Fibroblast of lung (primary cell): ENCODE measurements at regions not wholly inside any gene's neighbourhood (a gene's known extent, or its start where the extent isn't known, plus 50 kb on each side); places are given as distances from the start of the nearest gene placed in this dataset.

Experiments used
- EZH2 ChIP-seq: IDR thresholded peaks from 2 replicates; pipeline ENCODE4 v1.5.1; 2012; ENCODE audit warnings: low read length, control low read depth, mild to moderate bottlenecking; ENCODE audit errors: missing control alignments
- TF ChIP-seq, protein P1 (sequence below), 2 donors: IDR thresholded peaks in 1 of 2; conservative IDR thresholded peaks in 1 of 2; 1 replicate in 1 of 2; 2 replicates in 1 of 2; pipeline ENCODE4 v1.5.1; 2011 to 2012; ENCODE audit warnings: low read length in 2 of 2, control low read depth in 1 of 2, inconsistent platforms in 1 of 2, low read depth in 1 of 2, mild to moderate bottlenecking in 1 of 2

GRCh38 chr6:2414885-2415547 lies 169.6 kb upstream of the GMDS start:
- TF ChIP-seq, protein P1, sequence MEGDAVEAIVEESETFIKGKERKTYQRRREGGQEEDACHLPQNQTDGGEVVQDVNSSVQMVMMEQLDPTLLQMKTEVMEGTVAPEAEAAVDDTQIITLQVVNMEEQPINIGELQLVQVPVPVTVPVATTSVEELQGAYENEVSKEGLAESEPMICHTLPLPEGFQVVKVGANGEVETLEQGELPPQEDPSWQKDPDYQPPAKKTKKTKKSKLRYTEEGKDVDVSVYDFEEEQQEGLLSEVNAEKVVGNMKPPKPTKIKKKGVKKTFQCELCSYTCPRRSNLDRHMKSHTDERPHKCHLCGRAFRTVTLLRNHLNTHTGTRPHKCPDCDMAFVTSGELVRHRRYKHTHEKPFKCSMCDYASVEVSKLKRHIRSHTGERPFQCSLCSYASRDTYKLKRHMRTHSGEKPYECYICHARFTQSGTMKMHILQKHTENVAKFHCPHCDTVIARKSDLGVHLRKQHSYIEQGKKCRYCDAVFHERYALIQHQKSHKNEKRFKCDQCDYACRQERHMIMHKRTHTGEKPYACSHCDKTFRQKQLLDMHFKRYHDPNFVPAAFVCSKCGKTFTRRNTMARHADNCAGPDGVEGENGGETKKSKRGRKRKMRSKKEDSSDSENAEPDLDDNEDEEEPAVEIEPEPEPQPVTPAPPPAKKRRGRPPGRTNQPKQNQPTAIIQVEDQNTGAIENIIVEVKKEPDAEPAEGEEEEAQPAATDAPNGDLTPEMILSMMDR (conservative IDR thresholded peaks at IDR 0.05 in 1 of 2, IDR thresholded peaks at IDR 0.05 in 1 of 2; ENCODE audit: low read depth in 1 of 2, low read length in 2 of 2), result no peak
- no peak for TF ChIP-seq EZH2
